SH-SY5Y (cell line): ENCODE measurements at regions not wholly inside any gene's neighbourhood (a gene's known extent, or its start where the extent isn't known, plus 50 kb on each side); places are given as distances from the start of the nearest gene placed in this dataset.

Experiments
- GATA2 ChIP-seq: IDR thresholded peaks from 2 replicates; pipeline ENCODE4 v1.6.1; 2011; ENCODE audit warnings: mild to moderate bottlenecking, low read depth, low read length
- GATA3 ChIP-seq: IDR thresholded peaks from 2 replicates; pipeline ENCODE4 v1.6.1; 2011; ENCODE audit warnings: low read depth, mild to moderate bottlenecking, low read length, moderate library complexity

DNA sequence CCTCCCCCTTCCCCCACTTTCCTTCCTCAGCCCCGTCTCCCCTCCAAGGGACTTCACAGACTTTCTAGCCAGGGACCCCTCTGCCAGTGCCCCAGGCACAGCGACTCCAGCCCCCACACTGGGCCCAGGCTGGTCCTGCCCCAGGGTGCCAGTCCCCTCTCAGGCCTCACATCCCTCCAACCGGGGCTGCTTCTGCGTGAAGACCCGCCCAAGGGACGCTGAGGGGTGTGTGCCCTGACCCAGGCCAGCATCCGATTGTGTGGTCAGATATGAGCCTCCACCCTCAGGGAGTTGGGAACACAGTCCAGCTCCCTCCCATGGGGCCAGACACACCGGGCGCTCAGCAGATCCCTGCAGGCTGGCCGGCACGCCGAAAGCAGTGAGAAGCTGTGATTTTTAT is 97.0 kb downstream of the MICALL2 start:
- TF ChIP-seq GATA2, result no peak
- TF ChIP-seq GATA3, result no peak

- TF ChIP-seq GATA3 (no peak), GATA2 (no peak)
Measured at GRCh38 chr7:1364068-1364905, 95.0 kb downstream of the MICALL2 start.

DNA sequence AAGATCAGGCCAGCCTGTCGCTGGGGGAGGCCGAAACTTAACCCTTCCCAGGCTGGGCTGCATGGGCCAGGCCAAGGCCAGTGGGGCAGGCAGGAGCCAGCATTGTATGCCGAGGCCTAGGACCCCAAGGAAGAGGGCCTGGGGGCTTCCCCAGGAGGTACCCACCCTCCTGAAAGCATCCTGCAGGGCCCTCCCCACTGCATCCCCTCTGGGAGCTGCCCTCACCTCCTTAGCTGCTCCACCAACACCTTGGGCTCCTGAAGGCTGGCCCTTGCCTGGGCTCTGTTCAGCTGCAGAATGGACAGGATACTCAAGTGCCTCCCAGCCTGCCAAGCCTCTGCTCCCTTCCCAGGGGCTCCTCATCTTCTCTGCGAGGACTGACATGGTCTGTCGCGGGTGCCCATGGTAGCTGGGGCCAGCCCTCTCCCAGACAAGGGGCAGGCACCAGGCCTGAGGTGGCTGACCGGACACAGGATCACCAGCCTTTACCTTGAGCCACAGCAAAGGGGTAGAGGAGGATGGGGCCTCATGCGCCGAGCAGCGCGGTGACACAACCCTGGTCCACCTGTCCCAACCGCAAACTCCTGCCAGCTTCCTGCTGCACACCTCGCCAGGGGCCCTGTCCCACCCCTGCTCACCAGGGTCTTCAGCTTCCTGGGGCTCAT is 94.2 kb downstream of the MICALL2 start:
- TF ChIP-seq GATA2 (no peak), GATA3 (no peak)

- no peak for TF ChIP-seq GATA2
- no peak for TF ChIP-seq GATA3
Measured at GRCh38 chr7:1365846-1366245, 93.4 kb downstream of the MICALL2 start.

- no peak for TF ChIP-seq GATA2
- TF ChIP-seq GATA3, result no peak
Measured at GRCh38 chr7:1366801-1367405, 92.4 kb downstream of the MICALL2 start.

- TF ChIP-seq GATA3 (no peak), GATA2 (no peak)
Measured at GRCh38 chr7:1367501-1368183, 91.6 kb downstream of the MICALL2 start.

- no peak for TF ChIP-seq GATA2
- no peak for TF ChIP-seq GATA3
Measured at GRCh38 chr7:1368184-1368681, 91.0 kb downstream of the MICALL2 start.

DNA sequence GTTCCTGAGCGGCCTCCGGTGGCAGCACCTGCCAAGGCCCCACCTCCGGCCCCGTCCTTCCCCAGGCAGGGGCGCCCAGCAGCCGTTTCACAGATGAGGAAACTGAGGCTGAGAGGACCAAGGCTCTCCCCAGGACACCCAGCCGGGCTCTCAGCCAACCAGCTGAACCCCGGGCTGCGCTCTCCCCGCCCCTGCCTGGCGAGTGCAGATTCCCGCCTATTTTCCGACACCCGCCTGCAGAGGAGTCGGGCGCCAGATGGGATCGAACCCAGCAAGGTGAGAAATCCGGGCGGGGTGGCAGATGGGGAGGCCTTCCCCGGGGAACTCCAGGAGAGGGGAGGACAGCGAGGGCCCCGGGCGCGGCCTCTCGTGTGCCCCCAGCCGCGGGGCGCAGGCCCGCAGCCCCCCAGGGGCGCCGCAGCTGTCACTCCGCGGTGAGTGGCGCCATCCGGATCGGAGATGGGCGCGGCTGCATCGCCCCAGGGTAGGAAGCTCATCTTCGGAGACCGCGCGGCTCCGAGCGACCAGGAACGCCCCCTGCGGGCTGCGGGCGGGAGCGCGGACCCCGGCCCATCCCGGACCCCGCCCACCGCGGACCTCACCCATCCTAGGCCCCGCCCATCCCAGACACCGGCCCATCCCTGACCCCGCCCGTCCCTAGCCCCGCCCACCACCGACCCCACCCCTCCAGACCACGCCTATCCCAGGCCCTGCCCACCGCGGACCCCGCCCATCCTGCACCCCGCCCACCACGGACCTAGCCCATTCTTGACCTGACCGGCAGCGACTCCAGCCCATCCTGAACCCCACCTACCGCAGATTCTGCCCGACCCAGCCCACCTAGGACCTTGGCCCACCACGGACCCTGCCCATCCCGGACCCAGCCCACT is 90.3 kb downstream of the MICALL2 start:
- no peak for TF ChIP-seq GATA2
- no peak for TF ChIP-seq GATA3

- no peak for TF ChIP-seq GATA2
- TF ChIP-seq GATA3, result no peak
Measured at GRCh38 chr7:1369916-1370657, 89.2 kb downstream of the MICALL2 start.

- TF ChIP-seq GATA3 (no peak), GATA2 (no peak)
Measured at GRCh38 chr7:1370738-1371137, 88.5 kb downstream of the MICALL2 start.

DNA sequence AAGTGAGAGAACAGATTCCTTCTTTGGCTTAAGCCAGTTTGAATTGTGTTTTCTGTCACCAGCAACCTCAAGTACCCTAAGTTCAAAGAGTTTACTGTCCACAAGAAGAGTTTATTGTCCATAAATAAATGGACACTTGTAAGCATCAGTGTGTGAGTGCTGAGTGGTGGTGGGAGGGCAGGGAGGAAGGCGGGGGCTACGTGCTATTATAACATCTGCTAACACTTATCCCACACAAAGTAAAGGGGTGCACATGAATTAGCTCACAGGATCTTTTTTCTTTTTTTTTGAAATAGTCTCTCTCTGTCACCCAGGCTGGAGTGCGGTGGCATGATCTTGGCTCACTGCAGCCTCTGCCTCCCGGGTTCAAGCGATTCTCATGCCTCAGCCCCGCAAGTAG is 87.2 kb downstream of the MICALL2 start:
- no peak for TF ChIP-seq GATA3
- TF ChIP-seq GATA2, result no peak

DNA sequence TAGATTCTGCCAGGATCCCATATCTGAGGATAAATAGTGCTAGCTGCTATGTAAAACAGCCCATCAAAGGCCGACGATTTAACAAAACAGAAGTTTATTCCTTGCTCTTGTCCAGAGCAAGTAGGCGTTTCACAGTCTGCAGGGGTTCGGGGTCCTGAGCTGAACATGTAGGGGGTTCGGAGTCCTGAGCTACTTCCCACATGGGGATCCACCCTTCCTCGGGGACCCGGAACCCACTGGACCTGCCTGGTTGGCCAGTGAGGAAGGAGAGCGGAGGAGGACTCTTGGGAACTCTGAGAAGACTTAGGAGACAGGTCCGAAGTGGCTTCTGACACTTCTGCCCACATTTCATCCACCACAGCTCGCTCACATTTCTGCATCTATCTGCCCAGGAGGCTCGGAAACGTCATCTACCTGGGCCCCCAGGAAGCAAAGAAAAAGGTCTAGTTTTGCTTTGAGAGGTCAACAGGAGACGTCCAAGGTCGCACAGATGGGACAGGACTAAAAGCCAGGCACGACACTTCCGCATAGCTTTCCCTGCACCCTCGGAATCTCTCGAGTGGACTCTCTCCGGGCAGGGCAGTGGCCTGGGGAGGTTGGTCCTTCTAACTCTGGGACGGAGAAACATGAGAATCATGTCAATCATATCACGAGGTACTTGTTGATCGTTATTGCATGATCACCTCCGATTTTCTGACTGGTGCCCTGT is 86.4 kb downstream of the MICALL2 start:
- no peak for TF ChIP-seq GATA2
- no peak for TF ChIP-seq GATA3
